ENCODE measurements at regions not wholly inside any gene's neighbourhood (a gene's known extent, or its start where the extent isn't known, plus 50 kb on each side); places are given as distances from the start of the nearest gene placed in this dataset.
A peak's percentile ranks its signal among the peaks of the same experiment; 100 is the strongest.

DNA sequence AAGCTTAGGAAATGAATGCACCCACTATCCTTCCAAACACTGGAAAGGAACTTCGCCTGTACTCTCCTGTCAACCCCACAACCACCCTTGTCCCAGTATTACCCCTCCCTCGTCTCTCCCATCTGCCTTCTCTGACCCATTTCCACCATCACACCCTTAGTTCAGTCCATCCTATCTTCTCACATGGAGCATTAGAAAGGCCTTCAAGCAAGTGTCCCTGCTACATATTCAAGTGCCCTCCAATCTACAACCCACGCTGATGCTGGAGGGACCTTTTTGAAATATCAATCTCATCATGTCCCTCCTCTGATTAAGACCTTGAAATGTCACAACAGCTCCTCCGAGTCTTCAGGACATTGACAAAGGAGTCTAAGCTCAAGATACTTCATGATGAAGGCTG, 133.8 kb upstream of the CCL2 start:
- DNase-seq, result no peak

DNA sequence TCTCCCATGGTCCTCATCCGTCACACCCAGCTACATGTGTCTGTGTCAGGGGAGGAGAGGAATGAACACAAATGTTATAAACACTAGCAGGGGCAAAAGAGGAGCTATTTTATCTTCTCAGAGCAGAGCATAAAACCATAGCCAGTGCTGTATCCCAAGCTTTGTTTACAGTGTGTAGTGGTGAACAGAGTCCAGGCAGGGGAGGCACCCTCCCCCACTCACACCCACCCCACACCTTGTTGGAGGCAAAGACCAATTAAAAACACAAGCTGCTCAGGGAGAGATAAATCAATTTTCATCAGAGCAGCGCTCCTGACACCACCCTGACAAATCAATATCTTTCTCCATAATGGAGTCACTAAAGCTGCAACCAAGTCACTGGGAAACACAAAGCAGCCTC, 132.6 kb upstream of the CCL2 start:
- DNase-seq, result no peak

DNA sequence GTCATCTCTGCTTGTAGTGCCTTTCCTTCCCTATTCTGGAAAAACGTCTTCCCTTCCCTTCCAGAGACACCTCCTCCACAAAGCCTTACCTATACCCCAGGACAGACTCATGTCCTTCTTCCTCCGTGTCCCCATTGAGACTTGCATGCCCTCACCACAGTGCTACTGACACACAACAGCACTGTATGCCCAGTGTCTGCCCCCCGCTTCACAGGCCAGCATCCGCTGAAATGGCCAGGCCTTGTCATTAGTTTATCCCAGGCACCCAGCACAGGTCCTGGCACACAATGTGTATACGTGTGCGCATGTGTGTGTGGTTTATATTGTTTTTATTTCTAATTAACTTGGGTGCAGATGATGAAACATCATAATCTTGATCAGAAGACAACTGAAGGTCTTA, 130.1 kb upstream of the CCL2 start:
- DNase-seq, result no peak

DNA sequence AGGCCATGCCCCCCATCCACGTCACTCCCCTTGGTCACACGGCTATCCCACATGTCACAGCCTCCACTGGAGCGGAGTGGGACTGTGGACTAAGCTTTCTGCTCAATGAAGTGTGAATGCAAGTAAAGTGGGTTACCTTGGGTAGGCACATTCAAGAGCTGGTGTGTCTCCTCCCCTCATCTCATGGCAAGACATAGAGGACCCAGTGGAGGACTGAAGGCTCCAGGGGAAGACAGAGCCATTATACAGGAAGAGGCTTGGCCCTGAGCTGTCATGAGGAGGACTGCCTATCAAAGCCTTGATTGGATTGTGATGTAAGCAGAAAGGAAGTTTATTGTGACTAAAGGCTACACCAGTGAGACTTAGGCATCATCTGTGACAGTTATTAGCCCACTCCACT, 129.2 kb upstream of the CCL2 start:
- no peak for DNase-seq

DNA sequence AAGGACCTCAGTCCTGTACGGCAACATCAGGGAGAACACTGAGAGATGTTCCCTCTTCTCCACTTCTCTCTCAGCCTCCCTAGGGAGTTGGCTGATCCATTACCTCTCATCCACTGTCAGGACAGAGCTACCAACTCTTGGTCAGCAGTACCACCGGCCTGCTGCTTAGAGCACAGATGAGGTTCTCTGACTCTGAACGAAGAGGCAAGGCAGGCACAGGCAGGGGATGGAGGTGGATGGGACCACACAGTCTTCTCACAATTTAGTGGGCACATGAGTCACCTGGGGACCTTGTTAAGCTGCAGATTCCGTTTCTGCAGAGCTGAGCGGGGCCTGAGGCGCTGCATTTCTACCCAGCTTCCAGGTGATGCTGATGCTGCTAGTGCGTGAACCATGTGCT, 128.6 kb upstream of the CCL2 start:
- DNase-seq, result no peak

DNA sequence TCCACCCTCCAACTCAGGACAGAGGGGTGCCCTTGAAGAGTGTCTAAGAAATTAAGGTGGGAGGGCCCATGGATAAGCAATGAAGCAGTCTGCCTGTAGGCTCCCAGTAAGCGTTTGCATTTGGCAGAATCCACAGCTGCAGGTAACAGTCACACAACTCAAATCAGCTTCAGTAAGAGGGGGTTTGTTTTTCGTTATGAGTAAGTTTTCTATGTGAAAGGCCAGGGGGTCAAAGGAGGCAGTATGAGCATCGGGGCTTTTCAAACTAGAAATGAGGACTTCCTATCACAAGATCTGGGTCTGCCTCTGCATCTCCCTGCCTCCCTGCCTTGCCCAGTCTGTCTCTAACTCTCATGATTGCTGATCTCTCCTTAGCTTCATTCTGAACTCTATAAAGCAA, 128.1 kb upstream of the CCL2 start:
- DNase-seq, result no peak

DNA sequence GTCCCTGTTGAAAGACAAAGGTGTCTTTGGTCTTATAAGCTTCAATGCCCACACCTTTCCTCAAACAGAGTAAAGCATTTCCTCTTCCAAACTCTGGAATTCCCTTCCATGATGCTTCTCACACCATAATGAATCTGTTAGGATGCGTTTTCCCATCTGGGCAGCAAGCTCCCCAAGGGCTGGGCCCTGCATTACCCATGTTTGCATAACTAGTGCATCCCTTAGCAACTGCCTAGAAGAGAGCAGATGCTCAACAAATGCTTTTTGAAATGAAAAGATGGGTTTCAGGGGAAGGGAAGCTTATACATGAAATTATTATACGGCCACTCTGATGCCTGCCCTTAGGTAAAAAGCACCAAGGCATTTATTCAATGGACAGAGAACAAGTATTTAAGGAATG, 124.5 kb upstream of the CCL2 start:
- DNase-seq, result no peak

DNA sequence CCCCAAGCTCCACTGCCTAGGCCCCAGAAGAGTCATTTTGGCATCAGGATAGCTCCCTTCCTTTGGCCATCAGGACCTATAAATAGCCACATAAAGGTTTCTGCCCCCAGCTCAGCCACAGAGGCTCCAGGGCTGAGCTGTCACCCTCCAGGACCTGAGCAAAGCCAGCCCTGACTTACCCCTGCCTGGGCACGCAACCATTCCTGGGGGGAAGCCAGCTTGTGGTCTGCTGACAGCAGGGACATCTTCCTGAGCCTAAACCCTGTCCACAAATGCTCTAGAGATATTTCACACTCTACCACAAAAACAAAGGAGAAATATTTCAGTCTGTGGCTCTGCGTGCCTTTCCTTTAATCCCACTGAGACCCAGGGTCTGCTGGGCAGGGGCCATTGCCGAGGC, 123.7 kb upstream of the CCL2 start:
- DNase-seq, result no peak

DNA sequence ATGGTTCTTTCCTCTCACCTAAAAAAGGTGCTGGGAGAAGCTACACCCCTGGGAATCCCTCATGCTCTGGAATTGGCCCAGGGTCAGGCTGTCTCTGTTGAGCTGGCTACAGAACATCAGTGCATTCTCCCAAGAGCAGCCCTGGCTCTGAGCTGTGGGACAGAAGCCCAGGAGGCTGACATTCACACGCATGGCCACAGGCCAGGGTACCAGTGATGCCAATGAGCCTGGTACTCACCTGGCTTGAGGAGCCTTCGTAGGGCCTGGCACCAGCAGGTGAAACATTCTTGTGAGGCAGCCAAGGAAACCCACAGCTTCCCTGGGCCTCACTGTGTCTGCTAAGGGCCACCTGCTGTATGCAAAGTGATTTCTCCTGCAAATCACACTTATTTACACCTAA, 121.7 kb upstream of the CCL2 start:
- no peak for DNase-seq

DNA sequence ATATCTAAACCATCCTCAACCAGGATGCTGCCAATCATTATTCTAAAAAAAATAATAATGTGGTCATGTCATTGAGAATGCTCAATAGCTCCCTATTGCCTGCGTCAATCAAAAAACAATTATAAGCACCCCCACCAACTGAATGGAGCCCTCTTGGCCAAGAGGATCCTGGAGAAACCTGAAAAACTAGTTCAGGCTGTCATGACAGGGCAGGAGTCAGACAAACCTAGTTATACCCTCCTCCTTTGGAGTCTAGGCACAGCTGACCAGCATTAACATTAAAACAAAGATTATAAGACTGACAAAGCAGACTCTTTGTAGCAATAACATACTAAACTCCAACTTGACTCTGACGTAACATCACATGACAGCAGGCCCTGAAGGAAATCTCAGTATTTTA, 119.2 kb upstream of the CCL2 start:
- DNase-seq, result no peak

DNA sequence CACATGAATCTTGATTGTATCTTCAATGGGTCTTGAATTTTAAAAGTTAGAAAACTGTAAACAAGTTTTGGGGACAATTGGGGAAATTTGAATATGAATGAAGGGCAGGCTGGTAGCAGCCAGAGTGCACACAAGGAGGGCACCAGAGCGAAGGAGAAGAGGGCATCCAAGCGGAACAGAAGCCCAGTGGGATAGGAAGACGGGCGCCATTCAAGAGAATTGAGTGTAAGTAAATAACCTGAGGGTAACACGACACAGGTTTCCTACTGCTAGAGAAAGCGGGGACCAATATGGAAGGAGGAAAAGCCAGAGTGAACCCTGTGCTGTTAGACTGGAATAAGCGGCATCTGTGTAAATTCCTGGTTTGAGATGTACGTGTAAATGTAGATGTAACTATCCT, 115.1 kb upstream of the CCL2 start:
- no peak for DNase-seq

DNA sequence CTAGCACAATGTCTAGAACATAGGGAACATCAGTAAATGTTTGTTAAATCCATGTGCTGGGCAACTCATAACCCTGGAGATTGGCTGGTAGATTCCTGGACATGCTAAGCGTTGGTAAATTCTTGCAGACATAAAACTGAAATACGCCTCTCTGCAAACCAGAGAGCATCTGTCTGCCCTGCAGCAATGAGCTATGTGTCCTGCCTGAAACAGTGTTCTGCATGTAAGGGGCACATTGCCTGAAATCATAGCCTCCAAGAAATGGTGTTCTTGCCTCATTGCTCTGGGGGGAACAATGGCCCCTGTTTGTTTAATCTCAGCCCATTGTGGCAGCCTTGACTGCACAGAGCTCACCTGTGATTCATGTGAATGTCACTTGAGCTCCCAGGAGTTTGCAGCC, 113.5 kb upstream of the CCL2 start:
- DNase-seq, result no peak

DNA sequence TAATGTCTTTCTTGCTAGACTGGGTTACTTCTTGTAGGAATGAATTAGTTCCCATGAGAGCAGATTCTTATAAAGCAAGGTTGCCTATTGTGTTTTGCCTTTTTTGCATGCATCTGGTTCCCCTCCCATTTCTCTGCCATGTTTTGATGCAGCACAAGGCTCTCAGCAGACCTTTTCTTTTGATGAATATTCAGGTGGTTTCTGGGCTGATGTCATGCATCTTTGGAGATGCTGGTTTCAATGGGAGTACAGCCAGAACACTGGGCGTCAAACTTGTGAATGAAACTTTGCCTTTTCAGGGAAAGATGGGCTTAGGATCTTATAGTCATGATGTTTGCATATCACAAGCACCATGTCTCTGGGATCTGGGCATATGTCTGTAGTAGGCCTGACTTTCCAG, 111.7 kb upstream of the CCL2 start:
- DNase-seq, result no peak

DNA sequence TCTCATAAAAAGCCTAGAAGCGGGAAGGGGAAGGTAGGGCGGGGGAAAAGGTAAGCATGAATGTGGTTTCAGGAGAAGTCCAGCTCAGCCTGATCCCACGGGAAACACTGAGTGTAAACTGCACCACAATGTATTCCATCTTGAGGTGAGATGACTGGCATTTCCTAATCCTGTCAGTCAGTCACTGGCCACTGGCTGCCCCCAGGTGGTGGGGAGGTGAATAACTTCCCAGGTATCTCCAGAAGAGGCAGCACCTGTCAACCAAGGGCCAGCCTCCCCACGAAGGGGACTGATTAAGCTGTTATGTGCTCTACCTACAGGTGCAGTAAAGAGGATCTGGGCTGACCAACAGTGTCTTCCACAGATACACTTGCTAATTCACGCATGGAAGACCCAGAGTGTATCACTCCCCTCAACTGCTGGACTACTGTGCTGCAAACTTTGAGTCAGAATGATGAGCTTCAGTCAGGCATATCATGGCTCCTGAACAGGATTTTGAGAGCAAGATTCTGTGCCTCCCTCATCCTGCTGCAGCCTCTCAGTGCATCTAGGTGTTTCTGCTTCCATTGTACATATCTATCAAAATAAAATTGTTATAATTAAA, 108.5 kb upstream of the CCL2 start:
- no peak for DNase-seq

DNA sequence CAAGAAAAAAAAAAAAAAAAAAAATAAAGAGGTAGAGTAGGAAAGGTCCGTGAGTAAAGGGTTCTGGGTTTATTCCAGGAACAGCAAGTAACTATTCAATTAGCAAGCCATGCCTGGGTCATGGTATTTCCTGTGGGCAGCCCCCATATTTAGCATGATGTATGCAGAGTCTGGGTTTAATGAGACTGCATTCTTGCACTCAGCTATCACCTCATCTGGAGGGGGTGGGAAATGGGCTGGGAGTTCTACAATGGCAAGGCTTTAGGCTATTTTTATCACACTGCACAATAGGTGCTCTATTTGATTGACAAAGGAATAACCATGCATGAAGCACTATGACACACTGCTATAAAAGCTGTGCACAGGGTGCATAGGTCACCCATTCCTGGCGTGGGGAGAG, 104.0 kb upstream of the CCL2 start:
- no peak for DNase-seq

DNA sequence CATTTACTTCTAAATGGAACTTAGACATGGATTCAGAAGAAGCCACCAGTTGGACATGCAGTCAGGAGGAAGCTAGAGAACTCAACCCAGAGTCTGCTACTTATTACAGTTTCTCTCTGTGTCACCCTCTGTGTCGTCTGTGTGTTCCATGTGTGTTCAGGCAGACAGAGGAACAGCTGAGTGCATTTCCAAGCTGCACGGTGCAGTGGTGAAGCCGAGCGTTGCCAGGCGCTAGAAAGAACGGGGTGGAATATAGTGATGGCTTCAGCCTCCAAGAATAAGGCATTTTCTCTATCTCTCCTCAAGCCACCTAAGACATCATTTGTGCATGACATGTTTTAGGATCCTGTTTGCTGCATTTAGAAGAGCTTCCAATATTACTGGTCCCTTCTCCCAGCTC, 101.1 kb upstream of the CCL2 start:
- DNase-seq, result no peak

DNA sequence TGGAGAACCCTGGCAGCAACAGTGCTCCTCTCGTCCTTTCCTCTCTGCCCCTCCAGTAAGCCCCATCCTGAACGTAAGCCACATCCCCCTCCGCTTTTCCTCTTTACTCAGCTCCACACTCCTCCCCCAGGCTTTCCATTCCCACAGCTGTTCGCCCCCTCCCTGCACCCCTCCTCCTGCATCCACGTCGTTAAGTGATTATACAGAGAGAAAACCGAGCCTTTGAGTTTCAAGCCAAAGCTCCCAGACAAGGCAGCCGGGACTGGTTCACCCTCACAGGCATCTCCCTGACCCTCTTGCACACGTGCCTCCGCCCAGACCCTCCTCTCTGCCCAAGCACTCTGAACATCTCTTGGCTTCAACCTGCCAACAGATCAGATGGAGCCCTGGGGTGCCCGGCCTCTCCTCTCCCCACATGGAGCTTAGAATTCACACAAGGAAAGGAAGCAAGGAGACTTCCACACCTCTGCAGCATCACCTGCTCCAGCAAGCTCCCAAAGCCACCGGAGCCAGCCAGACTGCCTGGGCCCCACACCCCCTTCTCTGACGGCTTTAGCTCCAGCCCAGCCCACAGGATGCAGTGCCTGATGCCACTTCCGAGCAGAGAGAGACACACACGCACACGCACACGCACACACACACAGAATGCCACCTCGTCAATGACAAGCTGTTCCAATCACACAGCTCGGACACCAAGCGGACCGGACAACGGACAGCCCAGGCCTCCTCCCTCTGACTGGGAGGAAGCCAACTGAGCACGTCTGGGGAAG, 99.9 kb upstream of the CCL2 start:
- DNase-seq, result no peak

DNA sequence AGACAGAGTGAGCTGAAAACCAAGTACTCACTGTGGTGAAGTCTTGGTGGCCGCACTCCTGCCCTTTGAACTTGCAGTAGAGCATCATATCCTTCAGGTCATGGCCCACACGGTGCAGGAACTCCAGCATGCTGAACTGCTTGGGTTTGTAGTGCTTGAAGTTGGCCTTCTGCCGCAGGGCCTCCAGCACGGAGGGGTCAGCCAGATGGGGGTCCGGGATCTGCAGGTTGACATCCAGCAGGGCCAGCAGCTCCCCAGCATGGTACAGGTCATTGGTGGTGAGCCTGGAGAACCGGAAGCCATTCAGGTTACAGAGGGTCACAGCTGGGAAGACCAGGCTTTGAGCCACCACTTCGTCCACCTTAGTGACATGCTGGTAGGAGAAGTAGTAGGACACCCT, 99.1 kb upstream of the CCL2 start:
- DNase-seq, result no peak

DNA sequence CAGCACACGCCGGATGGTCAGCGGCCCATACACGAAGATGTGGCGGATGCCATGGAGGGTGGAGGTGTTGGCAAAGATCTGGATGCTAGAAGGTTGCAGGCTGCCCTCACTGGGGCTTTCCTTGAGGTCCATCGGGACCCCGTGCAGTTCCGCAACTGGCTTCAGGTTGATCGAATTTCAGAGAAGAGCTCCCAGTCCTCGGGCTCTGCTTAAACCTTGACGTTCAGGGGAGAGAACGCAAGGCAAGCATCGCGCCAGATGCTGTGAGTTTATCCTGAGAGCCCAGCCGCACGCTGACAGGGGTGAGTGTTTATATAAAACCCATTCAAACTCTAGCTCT, 98.7 kb upstream of the CCL2 start:
- DNase-seq, result no peak

DNA sequence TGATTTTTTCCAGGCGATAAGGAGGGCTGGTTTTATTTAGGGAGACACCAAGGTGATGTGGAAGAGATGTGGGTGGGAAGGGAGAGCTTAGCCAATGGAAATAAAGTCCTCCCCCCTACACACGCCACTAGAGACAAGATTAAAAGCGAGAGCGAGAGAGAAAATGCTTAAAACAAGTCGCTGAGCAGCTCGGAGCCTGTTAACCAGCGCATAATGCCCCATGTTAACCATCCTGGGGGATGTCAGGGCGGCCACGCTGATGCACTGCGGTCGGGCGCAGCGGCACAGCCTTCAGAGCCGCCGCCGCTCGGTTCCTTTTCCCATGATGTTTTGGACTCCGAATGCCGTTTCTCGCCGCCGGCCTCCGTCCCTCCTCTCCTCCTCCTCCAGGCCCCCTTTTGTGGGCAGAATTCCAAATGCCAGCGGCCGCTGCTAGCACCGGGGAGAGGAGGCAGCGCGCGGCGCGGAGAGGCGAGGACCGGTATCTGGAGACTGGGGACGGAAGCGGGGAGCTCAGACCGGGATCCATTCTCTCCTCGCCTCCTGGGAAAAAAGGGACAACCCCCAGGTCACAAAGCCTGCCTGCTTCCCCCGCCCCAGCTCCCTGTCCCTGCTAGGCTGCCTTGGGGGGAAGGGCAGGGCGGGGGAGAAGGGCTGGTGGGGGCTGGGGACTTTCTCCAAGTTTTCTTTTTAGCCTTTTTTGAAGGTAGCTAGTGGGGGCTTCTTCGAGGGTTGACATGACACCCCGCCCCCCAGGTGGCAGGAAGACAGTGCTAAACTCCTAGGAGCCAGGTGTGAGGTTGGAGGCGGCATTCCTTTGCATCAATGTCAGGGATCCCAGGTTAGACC, 98.1 kb upstream of the CCL2 start:
- no peak for DNase-seq

DNA sequence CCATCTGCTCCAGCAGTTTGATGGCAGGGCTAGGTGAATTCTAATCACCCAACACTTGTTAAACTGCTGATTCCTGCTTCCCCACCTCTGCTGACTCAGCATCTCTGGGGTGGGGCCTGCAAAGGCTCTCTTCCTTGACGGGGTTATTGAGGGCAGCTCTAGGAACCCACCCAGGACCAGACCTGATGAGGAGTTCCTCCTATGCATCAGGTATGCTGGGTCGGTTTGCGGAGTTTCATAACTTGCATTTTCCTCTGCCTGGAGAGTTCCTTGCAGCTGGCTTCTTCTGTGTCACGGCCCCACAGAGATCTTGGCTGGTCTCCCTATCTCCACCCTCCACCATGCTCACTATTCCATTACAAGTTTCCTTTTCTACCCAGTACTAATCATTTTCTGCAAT, 93.4 kb upstream of the CCL2 start:
- DNase-seq, result no peak

DNA sequence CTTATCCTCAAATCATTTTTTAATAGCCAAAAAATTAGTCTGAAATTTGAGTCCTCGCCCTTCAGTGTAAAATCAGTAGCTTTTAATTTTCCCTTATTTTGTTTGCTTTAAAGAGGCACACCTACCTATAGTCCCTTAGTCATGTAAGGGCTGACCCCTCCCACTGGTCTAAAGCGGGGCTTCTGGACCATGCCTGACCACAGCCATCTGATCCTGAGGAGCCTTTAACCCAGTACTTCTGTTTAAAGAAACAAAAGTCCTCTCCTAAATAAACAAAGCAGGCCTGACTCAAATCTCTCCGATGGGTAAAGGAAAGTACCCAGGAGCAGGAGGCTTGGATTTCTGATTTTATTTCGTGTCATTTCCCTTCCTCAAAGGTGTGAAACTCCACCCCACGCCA, 92.0 kb upstream of the CCL2 start:
- DNase-seq, result no peak

DNA sequence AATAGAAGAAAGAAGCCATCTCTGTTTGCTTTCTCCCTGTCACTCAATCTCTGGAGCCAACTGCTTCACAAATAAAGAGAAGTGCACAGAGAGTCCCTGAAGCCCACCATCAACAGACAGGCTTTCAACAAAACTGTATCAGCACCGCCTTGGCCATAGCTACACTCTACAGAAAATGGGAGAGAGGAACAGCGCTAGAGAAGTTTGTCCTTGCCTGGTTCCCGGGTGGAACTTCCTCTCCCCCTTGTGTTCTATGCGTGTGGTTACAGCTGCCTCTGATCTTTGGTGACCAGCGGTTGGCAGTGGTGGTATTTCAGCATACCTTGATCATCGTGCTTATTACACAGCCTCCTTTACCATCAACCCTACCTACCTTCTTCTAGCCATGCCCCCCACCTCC, 91.4 kb upstream of the CCL2 start:
- peak; percentile 19 for DNase-seq

DNA sequence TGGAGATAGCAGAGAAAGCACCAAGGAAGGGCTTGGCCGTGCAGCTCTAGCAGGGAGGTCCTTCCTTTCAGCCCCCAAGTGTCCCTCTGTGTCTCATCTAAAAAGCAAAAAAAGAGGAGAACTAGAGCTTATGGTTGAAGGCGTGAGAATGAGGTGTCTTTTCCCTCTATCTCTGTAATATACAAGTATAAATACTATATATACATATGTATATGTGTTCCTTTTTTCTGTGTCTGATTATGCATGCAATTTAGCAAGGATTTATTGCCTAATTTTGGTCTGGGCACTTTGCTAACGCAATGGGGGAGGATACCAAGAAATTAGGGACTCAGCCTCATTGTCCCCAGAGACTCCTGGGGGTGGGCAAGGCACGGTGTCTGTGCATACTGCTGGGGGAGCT, 90.2 kb upstream of the CCL2 start:
- DNase-seq, result no peak

DNA sequence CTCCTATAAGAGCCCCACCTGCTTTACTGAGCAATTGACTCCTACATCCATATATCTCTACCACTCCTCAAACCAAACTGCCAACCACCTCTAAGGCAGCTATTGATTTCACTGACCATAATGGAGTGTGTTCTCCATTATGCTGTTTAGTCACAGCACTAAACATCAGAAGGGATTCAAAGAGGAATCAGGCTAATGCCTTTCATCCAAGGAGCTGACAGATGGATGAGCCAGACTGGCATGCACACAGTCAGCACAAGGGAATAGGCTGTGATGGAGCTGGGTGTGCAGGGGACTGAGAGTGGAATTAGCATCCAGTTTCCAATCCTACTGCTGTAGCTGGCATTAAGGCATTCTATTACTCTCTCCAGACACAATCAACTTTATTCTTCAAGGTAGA, 88.7 kb upstream of the CCL2 start:
- no peak for DNase-seq

Data from kidney glomerular epithelial cell (primary cell).